ENCODE measurements at regions not wholly inside any gene's neighbourhood (a gene's known extent, or its start where the extent isn't known, plus 50 kb on each side); places are given as distances from the start of the nearest gene placed in this dataset.
A peak's percentile ranks its signal among the peaks of the same experiment; 100 is the strongest.

- H3K9me3 Mint-ChIP-seq, result peaks cover 22% of the 10 kb centered on the region
- no peaks in the 10 kb centered on the region for H3K27me3 Mint-ChIP-seq
- no peaks in the 10 kb centered on the region for H3K4me1 Mint-ChIP-seq (ENCODE audit: low read depth)
- no peak overlapping the region for H3K27ac Mint-ChIP-seq
- intact Hi-C loops (cut with micrococcal nuclease), result no loop called here
- H3K4me3 Mint-ChIP-seq, result no peak overlapping the region
- no peaks in the 10 kb centered on the region for H3K36me3 Mint-ChIP-seq (ENCODE audit: low read depth)
Observed at GRCh38 chr18:5091741-5092140, 105.3 kb downstream of the AKAIN1 start.

GRCh38 chr18:5075297-5075696, 121.8 kb downstream of the AKAIN1 start:
- H3K9me3 Mint-ChIP-seq, result no peaks in the 10 kb centered on the region

GRCh38 chr18:5073026-5073944, 123.8 kb downstream of the AKAIN1 start:
- H3K4me1 Mint-ChIP-seq (ENCODE audit: low read depth), result no peaks in the 10 kb centered on the region
- intact Hi-C loops (cut with micrococcal nuclease), result no loop called here
- no peak overlapping the region for H3K4me3 Mint-ChIP-seq
- no peak overlapping the region for H3K27ac Mint-ChIP-seq
- no peaks in the 10 kb centered on the region for H3K36me3 Mint-ChIP-seq (ENCODE audit: low read depth)
- no peaks in the 10 kb centered on the region for H3K9me3 Mint-ChIP-seq
- H3K27me3 Mint-ChIP-seq, result no peaks in the 10 kb centered on the region

More at GRCh38 chr18:5075297-5075696, 121.8 kb downstream of the AKAIN1 start:
- H3K27me3 Mint-ChIP-seq, result no peaks in the 10 kb centered on the region
- no peak overlapping the region for H3K4me3 Mint-ChIP-seq
- intact Hi-C loops (cut with micrococcal nuclease), result no loop called here
- no peaks in the 10 kb centered on the region for H3K4me1 Mint-ChIP-seq (ENCODE audit: low read depth)
- H3K36me3 Mint-ChIP-seq (ENCODE audit: low read depth), result no peaks in the 10 kb centered on the region
- H3K27ac Mint-ChIP-seq, result no peak overlapping the region

GRCh38 chr18:5068851-5069250, 128.2 kb downstream of the AKAIN1 start:
- Mint-ChIP-seq H3K9me3 (no peaks in the 10 kb centered on the region), H3K4me3 (no peak overlapping the region), H3K27ac (no peak overlapping the region), H3K36me3 (ENCODE audit: low read depth) (no peaks in the 10 kb centered on the region), H3K27me3 (no peaks in the 10 kb centered on the region), H3K4me1 (ENCODE audit: low read depth) (no peaks in the 10 kb centered on the region)
- intact Hi-C loops (cut with micrococcal nuclease), result no loop called here

- intact Hi-C loops (cut with micrococcal nuclease), result no loop called here
- no peaks in the 10 kb centered on the region for H3K36me3 Mint-ChIP-seq (ENCODE audit: low read depth)
- no peaks in the 10 kb centered on the region for H3K27me3 Mint-ChIP-seq
- no peaks in the 10 kb centered on the region for H3K9me3 Mint-ChIP-seq
- no peaks in the 10 kb centered on the region for H3K4me1 Mint-ChIP-seq (ENCODE audit: low read depth)
- H3K4me3 Mint-ChIP-seq, result no peak overlapping the region
- H3K27ac Mint-ChIP-seq, result no peak overlapping the region
Observed at GRCh38 chr18:5066380-5066977, 130.6 kb downstream of the AKAIN1 start.

- no peak overlapping the region for H3K27ac Mint-ChIP-seq
- no peaks in the 10 kb centered on the region for H3K4me1 Mint-ChIP-seq (ENCODE audit: low read depth)
- H3K36me3 Mint-ChIP-seq (ENCODE audit: low read depth), result no peaks in the 10 kb centered on the region
- H3K4me3 Mint-ChIP-seq, result no peak overlapping the region
- no peaks in the 10 kb centered on the region for H3K27me3 Mint-ChIP-seq
- intact Hi-C loops (cut with micrococcal nuclease), result no loop called here
- H3K9me3 Mint-ChIP-seq, result no peaks in the 10 kb centered on the region
Observed at GRCh38 chr18:5065615-5066014, 131.4 kb downstream of the AKAIN1 start.

- H3K9me3 Mint-ChIP-seq, result no peaks in the 10 kb centered on the region
- no peak overlapping the region for H3K27ac Mint-ChIP-seq
- H3K4me3 Mint-ChIP-seq, result no peak overlapping the region
- no peaks in the 10 kb centered on the region for H3K27me3 Mint-ChIP-seq
- no peaks in the 10 kb centered on the region for H3K36me3 Mint-ChIP-seq (ENCODE audit: low read depth)
- no peaks in the 10 kb centered on the region for H3K4me1 Mint-ChIP-seq (ENCODE audit: low read depth)
- intact Hi-C loops (cut with micrococcal nuclease), result no loop called here
Observed at GRCh38 chr18:5064841-5065370, 132.2 kb downstream of the AKAIN1 start.

GRCh38 chr18:5061785-5062184, 135.3 kb downstream of the AKAIN1 start:
- Mint-ChIP-seq H3K9me3 (no peaks in the 10 kb centered on the region), H3K27me3 (no peaks in the 10 kb centered on the region), H3K36me3 (ENCODE audit: low read depth) (no peaks in the 10 kb centered on the region), H3K4me1 (ENCODE audit: low read depth) (peaks cover 23% of the 10 kb centered on the region), H3K27ac (no peak overlapping the region), H3K4me3 (no peak overlapping the region)
- intact Hi-C loops (cut with micrococcal nuclease), result no loop called here

- H3K9me3 Mint-ChIP-seq, result no peaks in the 10 kb centered on the region
- peaks cover 24% of the 10 kb centered on the region for H3K4me1 Mint-ChIP-seq (ENCODE audit: low read depth)
- intact Hi-C loops (cut with micrococcal nuclease), result no loop called here
- no peaks in the 10 kb centered on the region for H3K36me3 Mint-ChIP-seq (ENCODE audit: low read depth)
- no peak overlapping the region for H3K4me3 Mint-ChIP-seq
- peaks cover 1% of the 10 kb centered on the region for H3K27me3 Mint-ChIP-seq
- H3K27ac Mint-ChIP-seq, result no peak overlapping the region
Observed at GRCh38 chr18:5060543-5060942, 136.5 kb downstream of the AKAIN1 start.

- intact Hi-C loops (cut with micrococcal nuclease), result no loop called here
- no peak overlapping the region for H3K4me3 Mint-ChIP-seq
Observed at GRCh38 chr18:5059696-5060032, 137.4 kb downstream of the AKAIN1 start.

GRCh38 chr18:5058768-5059695, 138.0 kb downstream of the AKAIN1 start:
- peaks cover 24% of the 10 kb centered on the region for H3K4me1 Mint-ChIP-seq (ENCODE audit: low read depth)
- no peaks in the 10 kb centered on the region for H3K36me3 Mint-ChIP-seq (ENCODE audit: low read depth)
- intact Hi-C loops (cut with micrococcal nuclease), result no loop called here
- peaks cover 1% of the 10 kb centered on the region for H3K27me3 Mint-ChIP-seq
- peak overlapping the region; percentile 18 for H3K4me3 Mint-ChIP-seq
- no peaks in the 10 kb centered on the region for H3K9me3 Mint-ChIP-seq
- H3K27ac Mint-ChIP-seq, result peak overlapping the region; percentile 31

More at GRCh38 chr18:5059696-5060032, 137.4 kb downstream of the AKAIN1 start:
- peaks cover 24% of the 10 kb centered on the region for H3K4me1 Mint-ChIP-seq (ENCODE audit: low read depth)
- H3K27ac Mint-ChIP-seq, result no peak overlapping the region
- H3K9me3 Mint-ChIP-seq, result no peaks in the 10 kb centered on the region
- H3K27me3 Mint-ChIP-seq, result peaks cover 1% of the 10 kb centered on the region
- H3K36me3 Mint-ChIP-seq (ENCODE audit: low read depth), result no peaks in the 10 kb centered on the region

- no peaks in the 10 kb centered on the region for H3K9me3 Mint-ChIP-seq
- H3K36me3 Mint-ChIP-seq (ENCODE audit: low read depth), result no peaks in the 10 kb centered on the region
- intact Hi-C loops (cut with micrococcal nuclease), result loop anchor here (1.0 kb wide), 1 partner anchor 951 kb away; no protein-coding TSS in a partner anchor
- H3K4me1 Mint-ChIP-seq (ENCODE audit: low read depth), result peaks cover 24% of the 10 kb centered on the region
- peaks cover 1% of the 10 kb centered on the region for H3K27me3 Mint-ChIP-seq
- peak overlapping the region; percentile 5 for H3K27ac Mint-ChIP-seq
- H3K4me3 Mint-ChIP-seq, result peak overlapping the region; percentile 64
Observed at GRCh38 chr18:5057386-5058348, 139.4 kb downstream of the AKAIN1 start.

GRCh38 chr18:5052491-5052890, 144.6 kb downstream of the AKAIN1 start:
- Mint-ChIP-seq H3K9me3 (no peaks in the 10 kb centered on the region), H3K4me1 (ENCODE audit: low read depth) (peaks cover 8% of the 10 kb centered on the region), H3K27ac (no peak overlapping the region), H3K4me3 (no peak overlapping the region), H3K36me3 (ENCODE audit: low read depth) (no peaks in the 10 kb centered on the region), H3K27me3 (peaks cover 1% of the 10 kb centered on the region)
- intact Hi-C loops (cut with micrococcal nuclease), result no loop called here

All from dendritic cell treated with granulocyte-macrophage colony-stimulating factor and Interleukin-4, amounts not matched to agents 40 ng/mL and 50 ng/mL, for 4 days (primary cell).